ENCODE measurements at regions not wholly inside any gene's neighbourhood (a gene's known extent, or its start where the extent isn't known, plus 50 kb on each side); places are given as distances from the start of the nearest gene placed in this dataset.

- Histone ChIP-seq H3K4me1 (peaks cover 0 to 9% (median under 1%) of the 10 kb centered on the region in 4 donors), H3K27me3 (peaks cover 14% of the 10 kb centered on the region), H3K9me3 (no peaks in the 10 kb centered on the region), H3K4me3 (no peak overlapping the region), H3K27ac (no peak overlapping the region), H3K36me3 (no peaks in the 10 kb centered on the region)
- in situ Hi-C loops (cut with MboI; ENCODE audit: low pct_ligation_motif_present in 1 of 4, low pct_unique_long_range_greater_than_20kb in 1 of 4, low sequenced_read_pairs in 3 of 4) (no loop called here), intact Hi-C loops (cut with DNase I; ENCODE audit: low total_unique reads) (no loop called here)
- WGBS, 2 donors (ENCODE audit: low coverage in 1 of 2) = 72 to 90% methylated on average over 2 to 15 of the region's 15 CpGs
- TF ChIP-seq, protein P1, sequence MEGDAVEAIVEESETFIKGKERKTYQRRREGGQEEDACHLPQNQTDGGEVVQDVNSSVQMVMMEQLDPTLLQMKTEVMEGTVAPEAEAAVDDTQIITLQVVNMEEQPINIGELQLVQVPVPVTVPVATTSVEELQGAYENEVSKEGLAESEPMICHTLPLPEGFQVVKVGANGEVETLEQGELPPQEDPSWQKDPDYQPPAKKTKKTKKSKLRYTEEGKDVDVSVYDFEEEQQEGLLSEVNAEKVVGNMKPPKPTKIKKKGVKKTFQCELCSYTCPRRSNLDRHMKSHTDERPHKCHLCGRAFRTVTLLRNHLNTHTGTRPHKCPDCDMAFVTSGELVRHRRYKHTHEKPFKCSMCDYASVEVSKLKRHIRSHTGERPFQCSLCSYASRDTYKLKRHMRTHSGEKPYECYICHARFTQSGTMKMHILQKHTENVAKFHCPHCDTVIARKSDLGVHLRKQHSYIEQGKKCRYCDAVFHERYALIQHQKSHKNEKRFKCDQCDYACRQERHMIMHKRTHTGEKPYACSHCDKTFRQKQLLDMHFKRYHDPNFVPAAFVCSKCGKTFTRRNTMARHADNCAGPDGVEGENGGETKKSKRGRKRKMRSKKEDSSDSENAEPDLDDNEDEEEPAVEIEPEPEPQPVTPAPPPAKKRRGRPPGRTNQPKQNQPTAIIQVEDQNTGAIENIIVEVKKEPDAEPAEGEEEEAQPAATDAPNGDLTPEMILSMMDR (IDR thresholded peaks at IDR 0.05) = no peak
- TF ChIP-seq EP300 (IDR thresholded peaks at IDR 0.05; ENCODE audit: low read depth) (no peak), POLR2AphosphoS5 (IDR thresholded peaks at IDR 0.05) (no peak), POLR2A (IDR thresholded peaks at IDR 0.05) (no peak)
- DNase-seq = no peak
These were observed 148.2 kb downstream of the GLI2 start for GRCh38 chr2:120883607-120884440.

- 67 to 85% methylated on average over 1 to 16 of the region's 16 CpGs for WGBS, 2 donors (ENCODE audit: low coverage in 1 of 2)
- Histone ChIP-seq H3K27ac (no peak overlapping the region), H3K9me3 (no peaks in the 10 kb centered on the region), H3K4me3 (no peak overlapping the region), H3K36me3 (no peaks in the 10 kb centered on the region), H3K4me1 (peaks cover 0 to 6% (median under 1%) of the 10 kb centered on the region in 4 donors), H3K27me3 (peaks cover 6% of the 10 kb centered on the region)
- TF ChIP-seq, protein P1 (IDR thresholded peaks at IDR 0.05) = no peak
- no peak for TF ChIP-seq POLR2AphosphoS5 (IDR thresholded peaks at IDR 0.05)
- no peak for TF ChIP-seq POLR2A (IDR thresholded peaks at IDR 0.05)
- no peak for TF ChIP-seq EP300 (IDR thresholded peaks at IDR 0.05; ENCODE audit: low read depth)
- intact Hi-C loops (cut with DNase I; ENCODE audit: low total_unique reads) (no loop called here), in situ Hi-C loops (cut with MboI; ENCODE audit: low pct_ligation_motif_present in 1 of 4, low pct_unique_long_range_greater_than_20kb in 1 of 4, low sequenced_read_pairs in 3 of 4) (no loop called here)
- DNase-seq = no peak
These were observed 149.0 kb downstream of the GLI2 start for GRCh38 chr2:120884472-120885290.

DNA sequence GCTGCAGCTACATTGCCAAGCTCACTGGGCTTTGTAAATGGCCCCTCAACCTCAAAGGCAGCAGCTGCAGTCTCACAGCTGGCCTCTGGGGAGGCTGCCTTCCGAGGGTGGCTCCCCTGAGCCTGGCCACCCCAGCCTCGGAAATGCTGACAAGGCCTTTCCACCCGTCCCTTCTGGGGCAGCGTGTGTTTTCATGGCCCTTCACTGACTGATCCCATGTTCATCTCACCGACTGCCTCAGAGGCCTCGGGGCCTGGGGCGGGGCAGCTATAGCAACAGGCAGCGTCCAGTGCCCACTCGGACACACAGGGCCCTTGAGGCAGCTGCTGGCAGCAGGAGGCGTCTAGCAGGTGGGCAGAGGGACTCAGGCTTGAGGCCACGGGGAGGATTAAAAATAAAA lies 149.7 kb downstream of the GLI2 start:
- in situ Hi-C loops (cut with MboI; ENCODE audit: low pct_ligation_motif_present in 1 of 4, low pct_unique_long_range_greater_than_20kb in 1 of 4, low sequenced_read_pairs in 3 of 4) = no loop called here
- no peaks in the 10 kb centered on the region for H3K36me3 ChIP-seq
- intact Hi-C loops (cut with DNase I; ENCODE audit: low total_unique reads) = no loop called here
- no peaks in the 10 kb centered on the region for H3K9me3 ChIP-seq
- no peak overlapping the region for H3K4me3 ChIP-seq
- H3K27ac ChIP-seq = no peak overlapping the region
- 72% methylated on average over 11 of the region's 11 CpGs; no CpG with 5 or more reads in 1 of the 2 donors for WGBS, 2 donors (ENCODE audit: low coverage in 1 of 2)
- no peak for DNase-seq
- TF ChIP-seq POLR2A (IDR thresholded peaks at IDR 0.05) (no peak), EP300 (IDR thresholded peaks at IDR 0.05; ENCODE audit: low read depth) (no peak)
- TF ChIP-seq, protein P1 (IDR thresholded peaks at IDR 0.05) = no peak
- peaks cover 0 to 4% (median under 1%) of the 10 kb centered on the region in 4 donors for H3K4me1 ChIP-seq
- peaks cover 6% of the 10 kb centered on the region for H3K27me3 ChIP-seq

- WGBS, 2 donors (ENCODE audit: low coverage in 1 of 2) = 75 to 83% methylated on average over 1 to 4 of the region's 4 CpGs
- peaks cover 0 to 4% (median under 1%) of the 10 kb centered on the region in 4 donors for H3K4me1 ChIP-seq
- no peak overlapping the region for H3K4me3 ChIP-seq
- no peak overlapping the region for H3K27ac ChIP-seq
- DNase-seq = no peak
- H3K27me3 ChIP-seq = peaks cover 6% of the 10 kb centered on the region
- intact Hi-C loops (cut with DNase I; ENCODE audit: low total_unique reads) (no loop called here), in situ Hi-C loops (cut with MboI; ENCODE audit: low pct_ligation_motif_present in 1 of 4, low pct_unique_long_range_greater_than_20kb in 1 of 4, low sequenced_read_pairs in 3 of 4) (no loop called here)
- TF ChIP-seq EP300 (IDR thresholded peaks at IDR 0.05; ENCODE audit: low read depth) (no peak), POLR2A (IDR thresholded peaks at IDR 0.05) (no peak), POLR2AphosphoS5 (IDR thresholded peaks at IDR 0.05) (no peak)
- TF ChIP-seq, protein P1 (IDR thresholded peaks at IDR 0.05) = no peak
- no peaks in the 10 kb centered on the region for H3K9me3 ChIP-seq
- H3K36me3 ChIP-seq = no peaks in the 10 kb centered on the region
These were observed 150.1 kb downstream of the GLI2 start for GRCh38 chr2:120885749-120886148.
